ENCODE measurements at regions not wholly inside any gene's neighbourhood (a gene's known extent, or its start where the extent isn't known, plus 50 kb on each side); places are given as distances from the start of the nearest gene placed in this dataset.

- no peak for ATAC-seq
- intact Hi-C loops (cut with DNase I): no loop called here
Measured at GRCh38 chr13:64778002-64778401, 2452.1 kb downstream of the PCDH9 start.

GRCh38 chr13:64774915-64775314 lies 2455.2 kb downstream of the PCDH9 start:
- ATAC-seq: no peak
- intact Hi-C loops (cut with DNase I): no loop called here
- DNase-seq (ENCODE audit: missing footprints): no peak

More at GRCh38 chr13:64778002-64778401, 2452.1 kb downstream of the PCDH9 start:
- DNase-seq (ENCODE audit: missing footprints): no peak

DNA sequence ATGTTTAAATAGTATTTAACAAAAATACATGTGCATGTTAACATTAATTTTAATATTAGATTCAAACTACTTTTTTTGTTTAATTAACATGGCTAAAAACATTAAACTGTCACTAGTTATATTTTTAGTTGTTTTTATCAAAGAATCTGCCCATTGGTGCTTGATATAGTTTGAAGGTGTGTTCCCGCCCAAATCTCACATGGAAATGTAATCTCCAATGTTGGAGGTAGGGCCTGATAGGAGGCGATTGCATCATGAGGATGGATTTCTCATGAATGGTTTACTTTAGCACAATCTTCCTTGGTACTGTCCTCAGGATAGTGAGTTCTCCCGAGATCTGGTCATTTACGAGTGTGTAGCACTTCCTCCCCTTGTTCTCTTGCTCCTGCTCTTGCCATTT lies 2459.4 kb downstream of the PCDH9 start:
- DNase-seq (ENCODE audit: missing footprints) (no peak), ATAC-seq (no peak)
- intact Hi-C loops (cut with DNase I): no loop called here

DNA sequence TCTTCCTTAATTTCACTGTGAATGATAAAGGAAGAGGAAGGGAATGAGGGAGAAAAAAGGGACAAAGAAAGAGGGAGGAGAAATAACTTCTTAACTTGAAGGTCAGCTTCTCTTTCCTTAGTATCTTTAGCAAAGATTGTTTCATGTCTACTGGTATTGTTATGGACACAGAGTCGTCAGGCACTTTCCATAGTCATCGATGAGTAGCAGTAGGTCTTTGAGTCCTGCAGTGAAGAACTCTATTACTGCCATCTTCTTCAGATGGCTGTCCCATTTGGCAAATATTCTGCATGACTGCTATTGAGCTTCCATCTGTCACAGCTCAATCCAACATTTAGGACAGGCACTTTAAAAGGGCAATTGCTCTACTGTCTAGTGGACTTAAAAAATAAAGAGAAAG lies 2463.1 kb downstream of the PCDH9 start:
- DNase-seq (ENCODE audit: missing footprints) (no peak), ATAC-seq (no peak)
- intact Hi-C loops (cut with DNase I): no loop called here

DNA sequence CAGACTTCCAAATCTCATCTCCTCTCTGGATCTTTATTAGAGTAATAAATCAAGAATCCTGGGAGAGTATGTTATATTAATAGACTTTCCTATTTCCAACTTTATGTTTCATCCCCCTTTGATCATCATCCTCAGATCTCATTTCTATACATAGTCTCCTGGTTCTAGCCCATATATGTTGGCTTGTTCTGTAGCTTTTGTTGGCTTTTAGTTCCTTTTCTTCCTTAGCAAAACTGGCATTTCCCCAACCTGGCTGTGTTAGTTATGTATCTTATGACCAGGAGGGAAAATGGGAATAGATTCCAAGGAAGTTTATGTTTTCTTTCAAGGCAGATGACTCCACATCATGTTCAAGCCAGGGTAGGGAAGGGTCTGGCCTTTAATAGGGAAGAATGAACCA lies 2464.5 kb downstream of the PCDH9 start:
- ATAC-seq (no peak), DNase-seq (ENCODE audit: missing footprints) (no peak)
- intact Hi-C loops (cut with DNase I): no loop called here

- intact Hi-C loops (cut with DNase I): no loop called here
- DNase-seq (ENCODE audit: missing footprints): no peak
- ATAC-seq: no peak
Measured at GRCh38 chr13:64758521-64759244, 2471.5 kb downstream of the PCDH9 start.

- no peak for ATAC-seq
- intact Hi-C loops (cut with DNase I): no loop called here
- no peak for DNase-seq (ENCODE audit: missing footprints)
Measured at GRCh38 chr13:64756621-64757020, 2473.5 kb downstream of the PCDH9 start.

DNA sequence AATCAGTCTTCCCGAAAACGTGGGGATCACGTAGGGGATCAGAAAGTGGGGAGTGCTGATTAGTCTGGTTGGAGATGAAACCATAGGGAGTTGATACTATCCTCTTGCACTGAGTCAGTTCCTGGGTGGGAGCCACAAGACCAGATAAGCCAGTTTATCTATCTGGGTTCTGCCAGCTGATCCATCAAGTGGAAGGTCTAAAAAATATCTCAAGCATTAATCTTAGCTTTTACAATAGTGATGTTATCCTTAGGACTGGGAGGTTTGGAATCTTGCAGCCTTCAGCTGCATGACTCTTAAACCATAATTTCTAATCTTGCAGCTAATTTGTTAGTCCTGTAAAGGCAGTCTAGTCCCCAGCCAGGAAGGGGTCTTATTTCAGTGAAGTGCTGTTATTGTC lies 2474.2 kb downstream of the PCDH9 start:
- intact Hi-C loops (cut with DNase I): no loop called here
- ATAC-seq (no peak), DNase-seq (ENCODE audit: missing footprints) (no peak)

GRCh38 chr13:64753233-64754000 lies 2476.7 kb downstream of the PCDH9 start:
- DNase-seq (ENCODE audit: missing footprints) (no peak), ATAC-seq (no peak)
- intact Hi-C loops (cut with DNase I): no loop called here

DNA sequence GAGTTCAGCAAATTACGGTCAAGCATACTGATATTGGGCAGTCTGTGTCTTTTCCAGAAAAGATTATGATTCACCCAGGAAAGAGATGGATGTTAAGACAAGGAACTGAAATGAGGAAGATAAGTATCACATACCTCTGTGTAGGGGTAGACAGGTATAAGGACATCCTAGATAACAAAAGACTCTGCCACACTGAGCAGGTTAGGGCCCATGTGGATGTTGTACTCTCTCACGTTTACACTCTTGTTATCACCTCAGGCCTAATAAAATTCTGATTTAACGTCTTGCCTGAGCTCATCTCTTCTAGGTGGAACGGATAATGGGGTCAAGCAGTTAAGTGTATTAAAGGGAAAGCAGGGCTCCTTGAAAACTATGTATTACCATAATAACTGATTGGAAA lies 2480.8 kb downstream of the PCDH9 start:
- intact Hi-C loops (cut with DNase I): no loop called here
- ATAC-seq (no peak), DNase-seq (ENCODE audit: missing footprints) (no peak)

DNA sequence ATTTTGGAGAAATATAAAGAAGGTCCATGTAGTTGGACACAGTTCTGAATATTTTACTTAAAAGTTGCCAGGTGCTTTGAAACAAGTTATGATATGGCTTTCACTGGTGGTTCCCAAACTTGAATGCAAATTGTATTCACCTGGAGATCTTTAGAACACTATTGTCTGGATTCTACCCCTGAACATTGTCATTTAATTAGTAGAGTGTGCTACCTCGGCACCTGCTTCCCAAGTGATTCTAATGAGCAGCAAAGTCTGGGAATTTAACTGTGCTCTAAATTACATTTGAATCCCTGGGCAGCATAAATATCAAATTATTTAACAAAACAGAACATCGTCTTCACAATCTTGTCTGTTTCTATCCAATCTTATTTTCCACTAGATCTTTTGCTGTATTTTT lies 2483.3 kb downstream of the PCDH9 start:
- ATAC-seq (no peak), DNase-seq (ENCODE audit: missing footprints) (no peak)
- intact Hi-C loops (cut with DNase I): no loop called here

GRCh38 chr13:64740493-64740892 lies 2489.6 kb downstream of the PCDH9 start:
- no peak for DNase-seq (ENCODE audit: missing footprints)
- ATAC-seq: no peak
- intact Hi-C loops (cut with DNase I): no loop called here

DNA sequence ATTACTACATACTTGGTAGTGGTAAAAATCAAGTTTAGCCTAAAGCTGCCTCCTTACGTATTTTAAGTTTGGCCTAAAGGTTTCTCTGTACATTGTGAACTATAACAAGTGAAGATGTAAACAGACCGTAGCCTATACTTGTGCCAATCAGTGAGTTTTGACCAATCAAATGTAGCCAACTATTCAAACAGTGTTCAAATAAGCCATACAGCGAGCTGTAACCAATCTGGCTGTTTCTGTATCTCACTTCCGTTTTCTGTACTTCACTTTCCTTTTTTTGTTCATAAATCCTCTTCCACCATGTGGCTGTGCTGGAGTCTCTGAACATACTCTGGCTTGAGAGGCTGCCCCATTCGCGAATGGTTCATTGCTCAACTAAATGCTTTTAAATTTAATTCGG lies 2504.6 kb downstream of the PCDH9 start:
- no peak for ATAC-seq
- intact Hi-C loops (cut with DNase I): no loop called here

GRCh38 chr13:64723724-64724123 lies 2506.4 kb downstream of the PCDH9 start:
- intact Hi-C loops (cut with DNase I): no loop called here
- DNase-seq (ENCODE audit: missing footprints) (no peak), ATAC-seq (no peak)

More for the DNA sequence above, 2504.6 kb downstream of the PCDH9 start:
- DNase-seq (ENCODE audit: missing footprints): no peak

DNA sequence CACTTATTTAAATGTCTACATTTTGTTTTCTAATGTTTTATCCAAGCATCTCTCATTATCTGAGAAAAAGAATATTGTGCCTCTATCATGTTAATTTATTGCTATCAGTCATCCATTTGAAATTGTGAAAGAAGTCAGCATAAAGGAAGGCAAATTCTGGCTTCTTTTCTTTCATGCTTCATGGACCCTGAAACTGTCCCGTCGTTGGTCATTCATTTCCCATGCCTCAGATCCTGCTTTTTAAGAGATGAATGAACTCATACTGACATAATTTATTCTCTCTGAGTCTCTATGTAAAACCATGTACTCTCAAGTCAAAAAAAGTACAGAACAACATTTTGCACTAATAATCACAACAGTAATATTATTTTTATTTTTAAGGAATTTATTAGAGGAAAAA lies 2512.0 kb downstream of the PCDH9 start:
- intact Hi-C loops (cut with DNase I): no loop called here
- no peak for DNase-seq (ENCODE audit: missing footprints)
- no peak for ATAC-seq

- no peak for ATAC-seq
- intact Hi-C loops (cut with DNase I): no loop called here
- no peak for DNase-seq (ENCODE audit: missing footprints)
Measured at GRCh38 chr13:64716936-64717335, 2513.2 kb downstream of the PCDH9 start.

- no peak for DNase-seq (ENCODE audit: missing footprints)
- intact Hi-C loops (cut with DNase I): no loop called here
- no peak for ATAC-seq
Measured at GRCh38 chr13:64709079-64709478, 2521.1 kb downstream of the PCDH9 start.

DNA sequence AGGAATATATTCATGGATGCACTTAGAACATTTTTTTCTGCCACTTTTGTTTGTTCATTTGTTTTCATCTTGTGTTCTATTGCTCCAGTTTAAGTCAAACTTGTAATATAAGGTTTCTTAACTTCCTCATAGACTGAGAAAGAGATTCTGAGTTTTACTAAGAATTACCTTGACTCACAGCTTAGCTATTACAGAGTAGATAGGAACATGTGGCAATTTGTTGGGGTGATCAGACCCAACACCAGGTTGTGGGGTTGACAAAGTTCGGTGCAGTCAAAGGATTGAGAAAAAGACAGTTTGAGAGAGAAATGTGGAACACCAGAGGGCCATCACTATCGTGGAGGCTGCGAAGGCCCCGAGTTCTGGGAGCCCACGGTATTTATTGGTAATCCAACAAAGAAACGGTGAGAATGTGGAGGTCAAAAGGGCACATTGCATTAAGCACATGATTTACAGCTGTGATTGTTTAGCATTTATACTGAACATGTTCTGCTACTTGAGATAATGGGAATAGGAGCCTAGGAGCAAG lies 2526.0 kb downstream of the PCDH9 start:
- intact Hi-C loops (cut with DNase I): no loop called here
- DNase-seq (ENCODE audit: missing footprints): no peak

DNA sequence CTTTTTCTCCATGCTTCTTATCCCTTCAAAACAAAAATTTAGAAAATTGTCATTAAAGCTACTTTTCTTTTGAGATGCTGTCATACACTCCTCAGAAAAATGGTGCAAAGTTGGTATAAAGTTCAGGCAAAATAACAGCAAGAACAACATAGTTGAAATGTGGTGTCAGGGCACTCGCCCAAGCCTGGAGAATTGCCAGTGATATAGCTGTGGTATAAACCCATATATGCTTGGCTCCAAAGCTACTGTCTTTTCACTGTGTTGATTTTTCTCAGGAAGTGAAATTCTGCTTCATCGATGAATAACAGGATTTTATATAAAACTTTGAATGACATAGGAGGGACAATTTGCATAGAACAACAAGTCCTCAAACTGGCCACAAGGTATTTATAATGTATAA lies 2532.9 kb downstream of the PCDH9 start:
- DNase-seq (ENCODE audit: missing footprints) (no peak), ATAC-seq (no peak)
- intact Hi-C loops (cut with DNase I): no loop called here

More for the DNA sequence above, 2526.0 kb downstream of the PCDH9 start:
- no peak for ATAC-seq

Measured in Right ventricle myocardium inferior (tissue), 1 donor.